ENCODE measurements at regions not wholly inside any gene's neighbourhood (a gene's known extent, or its start where the extent isn't known, plus 50 kb on each side); places are given as distances from the start of the nearest gene placed in this dataset.

GRCh38 chr13:34416971-34417380, 525.1 kb upstream of the NBEA start:
- TF ChIP-seq REST (tag by site-specific recombination; IDR thresholded peaks at IDR 0.05) (no peak), ZBTB10 (tag by site-specific recombination; IDR thresholded peaks at IDR 0.05) (no peak), ZNF530 (tag by site-specific recombination; IDR thresholded peaks at IDR 0.05; ENCODE audit: low read depth) (no peak), ZBTB49 (tag by site-specific recombination; IDR thresholded peaks at IDR 0.05; ENCODE audit: low read depth) (no peak), ZFP37 (tag by site-specific recombination; IDR thresholded peaks at IDR 0.05) (no peak), INSM2 (tag by site-specific recombination; IDR thresholded peaks at IDR 0.05) (no peak), KLF10 (tag by site-specific recombination; IDR thresholded peaks at IDR 0.05) (no peak), SP7 (tag by site-specific recombination; IDR thresholded peaks at IDR 0.05) (no peak), CTCF (tag by site-specific recombination; IDR thresholded peaks at IDR 0.05) (no peak)
